ENCODE measurements at regions not wholly inside any gene's neighbourhood (a gene's known extent, or its start where the extent isn't known, plus 50 kb on each side); places are given as distances from the start of the nearest gene placed in this dataset.
A peak's percentile ranks its signal among the peaks of the same experiment; 100 is the strongest.
"Not testable (repeated sequence)": the region's sequence is repeated elsewhere in the genome, so short reads cannot be mapped to it uniquely, and the experiment has no call there.

GRCh38 chr7:80026766-80027165, 107.9 kb upstream of the GNAI1 start:
- Histone ChIP-seq H3K36me3 (ENCODE audit: insufficient read depth, low read length) (no peaks in the 10 kb centered on the region), H3K79me2 (ENCODE audit: insufficient read depth, low read length) (no peaks in the 10 kb centered on the region), H3K4me2 (ENCODE audit: insufficient read depth, low read length) (no peak overlapping the region), H3K4me1 (ENCODE audit: insufficient read depth, low read length) (no peaks in the 10 kb centered on the region), H3K27ac (ENCODE audit: low read depth, low read length) (no peak overlapping the region), H3K9me3 (ENCODE audit: low read depth, low read length) (no peaks in the 10 kb centered on the region), H4K20me1 (ENCODE audit: insufficient read depth, low read length) (no peaks in the 10 kb centered on the region), H3K4me3 (ENCODE audit: insufficient read depth, low read length) (no peak overlapping the region), H3K27me3 (ENCODE audit: insufficient read depth, low read length) (no peaks in the 10 kb centered on the region), H2AFZ (ENCODE audit: low read length) (no peak overlapping the region)
- TF ChIP-seq CTCF (IDR thresholded peaks at IDR 0.05; ENCODE audit: extremely low read depth, low read depth, low read length): no peak
- DNase-seq (ENCODE audit: insufficient read length, low spot score, missing footprints): no peak

GRCh38 chr7:80020277-80020676, 114.4 kb upstream of the GNAI1 start:
- peaks cover 10% of the 10 kb centered on the region for H3K4me1 ChIP-seq (ENCODE audit: insufficient read depth, low read length)
- DNase-seq (ENCODE audit: insufficient read length, low spot score, missing footprints); H3K27me3 ChIP-seq (ENCODE audit: insufficient read depth, low read length); H3K4me3 ChIP-seq (ENCODE audit: insufficient read depth, low read length); H3K9me3 ChIP-seq (ENCODE audit: low read depth, low read length); H3K79me2 ChIP-seq (ENCODE audit: insufficient read depth, low read length); H3K36me3 ChIP-seq (ENCODE audit: insufficient read depth, low read length); H3K4me2 ChIP-seq (ENCODE audit: insufficient read depth, low read length); H4K20me1 ChIP-seq (ENCODE audit: insufficient read depth, low read length); H3K27ac ChIP-seq (ENCODE audit: low read depth, low read length): not testable (repeated sequence)
- peak overlapping the region; percentile 59 for H2AFZ ChIP-seq (ENCODE audit: low read length)

GRCh38 chr7:80019809-80020207, 114.8 kb upstream of the GNAI1 start:
- not testable (repeated sequence) for H3K9me3 ChIP-seq (ENCODE audit: low read depth, low read length); DNase-seq (ENCODE audit: insufficient read length, low spot score, missing footprints); H3K27ac ChIP-seq (ENCODE audit: low read depth, low read length); H3K4me2 ChIP-seq (ENCODE audit: insufficient read depth, low read length); H3K27me3 ChIP-seq (ENCODE audit: insufficient read depth, low read length); H4K20me1 ChIP-seq (ENCODE audit: insufficient read depth, low read length); H3K79me2 ChIP-seq (ENCODE audit: insufficient read depth, low read length); H3K36me3 ChIP-seq (ENCODE audit: insufficient read depth, low read length); H3K4me3 ChIP-seq (ENCODE audit: insufficient read depth, low read length)
- H3K4me1 ChIP-seq (ENCODE audit: insufficient read depth, low read length): peaks cover 13% of the 10 kb centered on the region
- H2AFZ ChIP-seq (ENCODE audit: low read length): peak overlapping the region; percentile 59

GRCh38 chr7:80018941-80019808, 115.5 kb upstream of the GNAI1 start:
- peak; percentile 93 for TF ChIP-seq CTCF (IDR thresholded peaks at IDR 0.05; ENCODE audit: extremely low read depth, low read depth, low read length)
- peaks cover 19% of the 10 kb centered on the region for H3K4me1 ChIP-seq (ENCODE audit: insufficient read depth, low read length)
- H3K4me2 ChIP-seq (ENCODE audit: insufficient read depth, low read length): peak overlapping the region; percentile 64
- peak overlapping the region; percentile 21 for H3K4me3 ChIP-seq (ENCODE audit: insufficient read depth, low read length)
- H3K27ac ChIP-seq (ENCODE audit: low read depth, low read length): peak overlapping the region; percentile 54
- no peaks in the 10 kb centered on the region for H3K27me3 ChIP-seq (ENCODE audit: insufficient read depth, low read length)
- H4K20me1 ChIP-seq (ENCODE audit: insufficient read depth, low read length): no peaks in the 10 kb centered on the region
- H2AFZ ChIP-seq (ENCODE audit: low read length): peak overlapping the region; percentile 67
- no peaks in the 10 kb centered on the region for H3K9me3 ChIP-seq (ENCODE audit: low read depth, low read length)
- no peaks in the 10 kb centered on the region for H3K79me2 ChIP-seq (ENCODE audit: insufficient read depth, low read length)
- DNase-seq (ENCODE audit: insufficient read length, low spot score, missing footprints): peak; percentile 66
- H3K36me3 ChIP-seq (ENCODE audit: insufficient read depth, low read length): no peaks in the 10 kb centered on the region

GRCh38 chr7:80017101-80017698, 117.4 kb upstream of the GNAI1 start:
- Histone ChIP-seq H3K4me1 (ENCODE audit: insufficient read depth, low read length) (peaks cover 20% of the 10 kb centered on the region), H3K79me2 (ENCODE audit: insufficient read depth, low read length) (no peaks in the 10 kb centered on the region), H4K20me1 (ENCODE audit: insufficient read depth, low read length) (no peaks in the 10 kb centered on the region), H3K9me3 (ENCODE audit: low read depth, low read length) (no peaks in the 10 kb centered on the region), H3K27me3 (ENCODE audit: insufficient read depth, low read length) (no peaks in the 10 kb centered on the region), H3K27ac (ENCODE audit: low read depth, low read length) (no peak overlapping the region), H3K4me2 (ENCODE audit: insufficient read depth, low read length) (no peak overlapping the region), H3K36me3 (ENCODE audit: insufficient read depth, low read length) (no peaks in the 10 kb centered on the region), H2AFZ (ENCODE audit: low read length) (no peak overlapping the region), H3K4me3 (ENCODE audit: insufficient read depth, low read length) (no peak overlapping the region)
- TF ChIP-seq CTCF (IDR thresholded peaks at IDR 0.05; ENCODE audit: extremely low read depth, low read depth, low read length): no peak
- DNase-seq (ENCODE audit: insufficient read length, low spot score, missing footprints): no peak
